Neuron (in vitro differentiated cells): ENCODE measurements at regions not wholly inside any gene's neighbourhood (a gene's known extent, or its start where the extent isn't known, plus 50 kb on each side); places are given as distances from the start of the nearest gene placed in this dataset.

ENCODE experiments used
- H2AFZ ChIP-seq: one replicate; pipeline ENCODE4 v1.6.1; 2013; ENCODE audit warnings: low read depth, mild to moderate bottlenecking, inconsistent platforms, low read length, moderate library complexity
- H3K27me3 ChIP-seq: one replicate; pipeline ENCODE4 v1.6.1; 2013; ENCODE audit warnings: low read length; ENCODE audit not compliant: insufficient read depth
- H3K36me3 ChIP-seq: one replicate; pipeline ENCODE4 v1.6.1; 2013; ENCODE audit warnings: low read length; ENCODE audit not compliant: insufficient read depth
- H3K4me1 ChIP-seq: one replicate; pipeline ENCODE4 v1.6.1; 2013; ENCODE audit warnings: low read length; ENCODE audit not compliant: insufficient read depth
- H3K4me3 ChIP-seq: 2 replicates; pipeline ENCODE4 v1.5.1; 2013; ENCODE audit warnings: mild to moderate bottlenecking, low read length, moderate library complexity
- H3K9me3 ChIP-seq: one replicate; pipeline ENCODE4 v1.6.1; 2013; ENCODE audit warnings: low read length

- no peaks in the 10 kb centered on the region for H3K36me3 ChIP-seq
- H3K4me3 ChIP-seq: no peak overlapping the region
- no peak overlapping the region for H2AFZ ChIP-seq
- no peaks in the 10 kb centered on the region for H3K27me3 ChIP-seq
- no peaks in the 10 kb centered on the region for H3K9me3 ChIP-seq
- peaks cover 12% of the 10 kb centered on the region for H3K4me1 ChIP-seq
These were observed 120.6 kb upstream of the EDNRA start for GRCh38 chr4:147360301-147360700.

- no peaks in the 10 kb centered on the region for H3K27me3 ChIP-seq
- no peak overlapping the region for H3K4me3 ChIP-seq
- peaks cover 12% of the 10 kb centered on the region for H3K4me1 ChIP-seq
- no peaks in the 10 kb centered on the region for H3K36me3 ChIP-seq
- H3K9me3 ChIP-seq: no peaks in the 10 kb centered on the region
- no peak overlapping the region for H2AFZ ChIP-seq
These were observed 119.2 kb upstream of the EDNRA start for GRCh38 chr4:147361726-147362125.

GRCh38 chr4:147362938-147363337 is 118.0 kb upstream of the EDNRA start:
- Histone ChIP-seq H3K27me3 (no peaks in the 10 kb centered on the region), H3K4me3 (no peak overlapping the region), H2AFZ (no peak overlapping the region), H3K4me1 (peaks cover 12% of the 10 kb centered on the region), H3K36me3 (no peaks in the 10 kb centered on the region), H3K9me3 (no peaks in the 10 kb centered on the region)

GRCh38 chr4:147363514-147363913 is 117.4 kb upstream of the EDNRA start:
- H2AFZ ChIP-seq: no peak overlapping the region
- H3K4me3 ChIP-seq: no peak overlapping the region
- H3K27me3 ChIP-seq: no peaks in the 10 kb centered on the region
- H3K4me1 ChIP-seq: peaks cover 12% of the 10 kb centered on the region
- H3K36me3 ChIP-seq: no peaks in the 10 kb centered on the region
- no peaks in the 10 kb centered on the region for H3K9me3 ChIP-seq

GRCh38 chr4:147365396-147365795 is 115.5 kb upstream of the EDNRA start:
- Histone ChIP-seq H3K36me3 (no peaks in the 10 kb centered on the region), H3K9me3 (no peaks in the 10 kb centered on the region), H3K4me3 (no peak overlapping the region), H3K27me3 (no peaks in the 10 kb centered on the region), H3K4me1 (peaks cover 12% of the 10 kb centered on the region), H2AFZ (no peak overlapping the region)

GRCh38 chr4:147366164-147366563 is 114.7 kb upstream of the EDNRA start:
- Histone ChIP-seq H2AFZ (no peak overlapping the region), H3K4me3 (no peak overlapping the region), H3K36me3 (no peaks in the 10 kb centered on the region), H3K27me3 (no peaks in the 10 kb centered on the region), H3K4me1 (peaks cover 14% of the 10 kb centered on the region), H3K9me3 (no peaks in the 10 kb centered on the region)

- Histone ChIP-seq H2AFZ (no peak overlapping the region), H3K4me3 (no peak overlapping the region), H3K36me3 (no peaks in the 10 kb centered on the region)
These were observed 113.0 kb upstream of the EDNRA start for GRCh38 chr4:147367891-147368290.

GRCh38 chr4:147368948-147369347 is 111.9 kb upstream of the EDNRA start:
- H3K27me3 ChIP-seq: no peaks in the 10 kb centered on the region
- H3K9me3 ChIP-seq: no peaks in the 10 kb centered on the region
- no peak overlapping the region for H3K4me3 ChIP-seq
- no peaks in the 10 kb centered on the region for H3K36me3 ChIP-seq
- H2AFZ ChIP-seq: no peak overlapping the region
- peaks cover 3% of the 10 kb centered on the region for H3K4me1 ChIP-seq

More at GRCh38 chr4:147367891-147368290, 113.0 kb upstream of the EDNRA start:
- Histone ChIP-seq H3K4me1 (peaks cover 3% of the 10 kb centered on the region), H3K27me3 (no peaks in the 10 kb centered on the region), H3K9me3 (no peaks in the 10 kb centered on the region)

GRCh38 chr4:147370473-147370872 is 110.4 kb upstream of the EDNRA start:
- no peaks in the 10 kb centered on the region for H3K27me3 ChIP-seq
- no peak overlapping the region for H3K4me3 ChIP-seq
- no peaks in the 10 kb centered on the region for H3K36me3 ChIP-seq
- no peaks in the 10 kb centered on the region for H3K9me3 ChIP-seq
- H3K4me1 ChIP-seq: peaks cover 3% of the 10 kb centered on the region
- no peak overlapping the region for H2AFZ ChIP-seq

GRCh38 chr4:147370881-147371280 is 110.0 kb upstream of the EDNRA start:
- Histone ChIP-seq H2AFZ (no peak overlapping the region), H3K36me3 (no peaks in the 10 kb centered on the region), H3K9me3 (no peaks in the 10 kb centered on the region), H3K27me3 (no peaks in the 10 kb centered on the region), H3K4me1 (peaks cover 3% of the 10 kb centered on the region), H3K4me3 (no peak overlapping the region)

- no peaks in the 10 kb centered on the region for H3K9me3 ChIP-seq
- no peaks in the 10 kb centered on the region for H3K27me3 ChIP-seq
- H3K4me3 ChIP-seq: no peak overlapping the region
- H2AFZ ChIP-seq: no peak overlapping the region
- peaks cover 3% of the 10 kb centered on the region for H3K4me1 ChIP-seq
- no peaks in the 10 kb centered on the region for H3K36me3 ChIP-seq
These were observed 109.2 kb upstream of the EDNRA start for GRCh38 chr4:147371661-147372060.

GRCh38 chr4:147378780-147379179 is 102.1 kb upstream of the EDNRA start:
- no peak overlapping the region for H3K4me3 ChIP-seq
- no peak overlapping the region for H2AFZ ChIP-seq
- H3K9me3 ChIP-seq: no peaks in the 10 kb centered on the region
- no peaks in the 10 kb centered on the region for H3K4me1 ChIP-seq
- no peaks in the 10 kb centered on the region for H3K27me3 ChIP-seq
- H3K36me3 ChIP-seq: no peaks in the 10 kb centered on the region

GRCh38 chr4:147381749-147382148 is 99.1 kb upstream of the EDNRA start:
- Histone ChIP-seq H3K9me3 (no peaks in the 10 kb centered on the region), H2AFZ (no peak overlapping the region), H3K36me3 (no peaks in the 10 kb centered on the region), H3K27me3 (no peaks in the 10 kb centered on the region), H3K4me1 (no peaks in the 10 kb centered on the region), H3K4me3 (no peak overlapping the region)

GRCh38 chr4:147388018-147388417 is 92.9 kb upstream of the EDNRA start:
- Histone ChIP-seq H2AFZ (no peak overlapping the region), H3K27me3 (no peaks in the 10 kb centered on the region), H3K9me3 (no peaks in the 10 kb centered on the region), H3K36me3 (no peaks in the 10 kb centered on the region), H3K4me1 (no peaks in the 10 kb centered on the region), H3K4me3 (no peak overlapping the region)
